Liver (tissue), 8 donors: ENCODE measurements at regions not wholly inside any gene's neighbourhood (a gene's known extent, or its start where the extent isn't known, plus 50 kb on each side); places are given as distances from the start of the nearest gene placed in this dataset.

Experiments
- DNase-seq: peaks from one replicate; pipeline ENCODE4 v3.0.0-alpha.2; 2017; ENCODE audit warnings: low spot score
- H3K27ac ChIP-seq, 2 donors: one replicate each; pipeline ENCODE4 v1.7.0; 2013; ENCODE audit warnings: inconsistent platforms in 2 of 2, low read length in 2 of 2, control low read depth in 1 of 2, low read depth in 1 of 2, mild to moderate bottlenecking in 1 of 2
- H3K27me3 ChIP-seq, 4 donors: one replicate each; pipeline versions ENCODE4 v1.6.1 to v1.7.0; 2013; ENCODE audit warnings: low read length in 3 of 4, inconsistent platforms in 1 of 4, mild to moderate bottlenecking in 1 of 4, moderate library complexity in 1 of 4; ENCODE audit not compliant: control insufficient read depth in 4 of 4, insufficient read depth in 4 of 4
- H3K36me3 ChIP-seq, 4 donors: one replicate each; pipeline versions ENCODE4 v1.6.1 to v1.7.0; 2013; ENCODE audit warnings: low read length in 3 of 4, mild to moderate bottlenecking in 3 of 4, low read depth in 1 of 4, moderate library complexity in 1 of 4; ENCODE audit not compliant: control insufficient read depth in 4 of 4, insufficient read depth in 3 of 4
- H3K4me1 ChIP-seq, 4 donors: one replicate each; pipeline versions ENCODE4 v1.6.1 to v1.7.0; 2013; ENCODE audit warnings: low read length in 3 of 4, mild to moderate bottlenecking in 3 of 4, moderate library complexity in 1 of 4; ENCODE audit not compliant: control insufficient read depth in 4 of 4, insufficient read depth in 4 of 4
- H3K4me3 ChIP-seq, 3 donors: one replicate each; pipeline versions ENCODE4 v1.6.1 to v1.7.0; 2013; ENCODE audit warnings: low read length in 3 of 3, control low read depth in 1 of 3, low read depth in 1 of 3, mild to moderate bottlenecking in 1 of 3
- H3K9ac ChIP-seq, 2 donors: one replicate each; pipeline ENCODE4 v1.7.0; 2013; ENCODE audit warnings: low read length in 2 of 2, mild to moderate bottlenecking in 2 of 2, moderate library complexity in 2 of 2, control low read depth in 1 of 2, low read depth in 1 of 2
- H3K9me3 ChIP-seq, 4 donors: one replicate each; pipeline versions ENCODE4 v1.6.1 to v1.7.0; 2013; ENCODE audit warnings: low read length in 3 of 4; ENCODE audit not compliant: control insufficient read depth in 4 of 4
- EGR1 ChIP-seq, 2 donors: IDR thresholded peaks; 2 replicates each; pipeline ENCODE4 v1.6.1; 2016 to 2018; ENCODE audit warnings: antibody characterized with exemption in 2 of 2, low read depth in 2 of 2
- FOXA1 ChIP-seq: IDR thresholded peaks from 2 replicates; pipeline ENCODE4 v1.6.1; 2016; ENCODE audit warnings: antibody characterized with exemption
- GABPA ChIP-seq, 2 donors: IDR thresholded peaks in 1 of 2; conservative IDR thresholded peaks in 1 of 2; 2 replicates each; pipeline ENCODE4 v1.6.1; 2016; ENCODE audit warnings: antibody characterized with exemption in 2 of 2, mild to moderate bottlenecking in 1 of 2, moderate library complexity in 1 of 2
- HNF4G ChIP-seq: IDR thresholded peaks from 2 replicates; pipeline ENCODE4 v1.6.1; 2016; ENCODE audit warnings: antibody characterized with exemption
- JUND ChIP-seq, 2 donors: IDR thresholded peaks; 2 replicates each; pipeline ENCODE4 v1.6.1; 2016; ENCODE audit warnings: antibody characterized with exemption in 2 of 2
- NR2F2 ChIP-seq: IDR thresholded peaks from 2 replicates; pipeline ENCODE4 v1.6.1; 2016; ENCODE audit warnings: antibody characterized with exemption
- RXRA ChIP-seq, 2 donors: IDR thresholded peaks; 2 replicates each; pipeline ENCODE4 v1.6.1; 2017 to 2018; ENCODE audit warnings: antibody characterized with exemption in 2 of 2, mild to moderate bottlenecking in 1 of 2
- SP1 ChIP-seq: IDR thresholded peaks from 2 replicates; pipeline ENCODE4 v1.6.1; 2018; ENCODE audit warnings: antibody characterized with exemption, mild to moderate bottlenecking
- TAF1 ChIP-seq: conservative IDR thresholded peaks from 2 replicates; pipeline ENCODE4 v1.6.1; 2016; ENCODE audit warnings: antibody characterized with exemption, mild to moderate bottlenecking
- WGBS: extraction: QIAGEN DNeasy Blood & Tissue Kit; methylation state at CpG from one replicate; pipeline ENCODE4 v1.1.7; 2013; 5-methylcytosine and 5-hydroxymethylcytosine counted together
- TF ChIP-seq, protein P1 (sequence below): IDR thresholded peaks from 2 replicates; pipeline ENCODE4 v1.6.1; 2016; ENCODE audit warnings: antibody characterized with exemption, mild to moderate bottlenecking
- TF ChIP-seq, protein P2 (sequence below): IDR thresholded peaks from 2 replicates; pipeline ENCODE4 v1.6.1; 2016; ENCODE audit warnings: antibody characterized with exemption
- TF ChIP-seq, protein P3 (sequence below): fragments of 150-350 bp; IDR thresholded peaks from 2 replicates; pipeline ENCODE4 v1.5.1; 2017; ENCODE audit warnings: improper control_type of control experiment, low read depth, low read length; ENCODE audit not compliant: missing input control
- TF ChIP-seq, protein P4 (sequence below): IDR thresholded peaks from 2 replicates; pipeline ENCODE4 v1.6.1; 2016; ENCODE audit warnings: antibody characterized with exemption
- donor health status: healthy.
- donor health status: healthy.
- donor health status: healthy.
- donor health status: healthy.
- donor health status: healthy.

DNA sequence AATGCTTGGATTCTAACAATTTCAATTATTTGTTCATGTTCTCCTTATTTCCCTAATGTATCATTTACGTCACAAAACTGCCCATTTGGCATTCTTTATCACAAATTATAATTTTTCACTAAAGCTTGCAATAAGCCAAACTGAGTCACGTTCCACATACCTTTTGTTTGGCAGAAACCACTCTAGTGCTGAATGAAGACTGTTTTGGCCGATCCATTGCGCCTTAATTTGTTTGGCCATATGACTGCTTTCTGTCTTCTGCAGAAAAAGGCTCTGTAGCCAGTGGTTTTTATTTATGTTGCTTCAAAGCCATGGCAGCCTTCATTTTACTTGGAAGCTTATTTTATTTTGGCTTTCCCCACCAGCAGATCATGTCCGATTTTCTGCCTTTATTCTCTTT, 184.4 kb upstream of the HAND2 start (continued):
- TF ChIP-seq, protein P1, sequence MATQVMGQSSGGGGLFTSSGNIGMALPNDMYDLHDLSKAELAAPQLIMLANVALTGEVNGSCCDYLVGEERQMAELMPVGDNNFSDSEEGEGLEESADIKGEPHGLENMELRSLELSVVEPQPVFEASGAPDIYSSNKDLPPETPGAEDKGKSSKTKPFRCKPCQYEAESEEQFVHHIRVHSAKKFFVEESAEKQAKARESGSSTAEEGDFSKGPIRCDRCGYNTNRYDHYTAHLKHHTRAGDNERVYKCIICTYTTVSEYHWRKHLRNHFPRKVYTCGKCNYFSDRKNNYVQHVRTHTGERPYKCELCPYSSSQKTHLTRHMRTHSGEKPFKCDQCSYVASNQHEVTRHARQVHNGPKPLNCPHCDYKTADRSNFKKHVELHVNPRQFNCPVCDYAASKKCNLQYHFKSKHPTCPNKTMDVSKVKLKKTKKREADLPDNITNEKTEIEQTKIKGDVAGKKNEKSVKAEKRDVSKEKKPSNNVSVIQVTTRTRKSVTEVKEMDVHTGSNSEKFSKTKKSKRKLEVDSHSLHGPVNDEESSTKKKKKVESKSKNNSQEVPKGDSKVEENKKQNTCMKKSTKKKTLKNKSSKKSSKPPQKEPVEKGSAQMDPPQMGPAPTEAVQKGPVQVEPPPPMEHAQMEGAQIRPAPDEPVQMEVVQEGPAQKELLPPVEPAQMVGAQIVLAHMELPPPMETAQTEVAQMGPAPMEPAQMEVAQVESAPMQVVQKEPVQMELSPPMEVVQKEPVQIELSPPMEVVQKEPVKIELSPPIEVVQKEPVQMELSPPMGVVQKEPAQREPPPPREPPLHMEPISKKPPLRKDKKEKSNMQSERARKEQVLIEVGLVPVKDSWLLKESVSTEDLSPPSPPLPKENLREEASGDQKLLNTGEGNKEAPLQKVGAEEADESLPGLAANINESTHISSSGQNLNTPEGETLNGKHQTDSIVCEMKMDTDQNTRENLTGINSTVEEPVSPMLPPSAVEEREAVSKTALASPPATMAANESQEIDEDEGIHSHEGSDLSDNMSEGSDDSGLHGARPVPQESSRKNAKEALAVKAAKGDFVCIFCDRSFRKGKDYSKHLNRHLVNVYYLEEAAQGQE: no peak
- TF ChIP-seq, protein P2, sequence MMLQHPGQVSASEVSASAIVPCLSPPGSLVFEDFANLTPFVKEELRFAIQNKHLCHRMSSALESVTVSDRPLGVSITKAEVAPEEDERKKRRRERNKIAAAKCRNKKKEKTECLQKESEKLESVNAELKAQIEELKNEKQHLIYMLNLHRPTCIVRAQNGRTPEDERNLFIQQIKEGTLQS: no peak
- TF ChIP-seq, protein P3, sequence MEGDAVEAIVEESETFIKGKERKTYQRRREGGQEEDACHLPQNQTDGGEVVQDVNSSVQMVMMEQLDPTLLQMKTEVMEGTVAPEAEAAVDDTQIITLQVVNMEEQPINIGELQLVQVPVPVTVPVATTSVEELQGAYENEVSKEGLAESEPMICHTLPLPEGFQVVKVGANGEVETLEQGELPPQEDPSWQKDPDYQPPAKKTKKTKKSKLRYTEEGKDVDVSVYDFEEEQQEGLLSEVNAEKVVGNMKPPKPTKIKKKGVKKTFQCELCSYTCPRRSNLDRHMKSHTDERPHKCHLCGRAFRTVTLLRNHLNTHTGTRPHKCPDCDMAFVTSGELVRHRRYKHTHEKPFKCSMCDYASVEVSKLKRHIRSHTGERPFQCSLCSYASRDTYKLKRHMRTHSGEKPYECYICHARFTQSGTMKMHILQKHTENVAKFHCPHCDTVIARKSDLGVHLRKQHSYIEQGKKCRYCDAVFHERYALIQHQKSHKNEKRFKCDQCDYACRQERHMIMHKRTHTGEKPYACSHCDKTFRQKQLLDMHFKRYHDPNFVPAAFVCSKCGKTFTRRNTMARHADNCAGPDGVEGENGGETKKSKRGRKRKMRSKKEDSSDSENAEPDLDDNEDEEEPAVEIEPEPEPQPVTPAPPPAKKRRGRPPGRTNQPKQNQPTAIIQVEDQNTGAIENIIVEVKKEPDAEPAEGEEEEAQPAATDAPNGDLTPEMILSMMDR: no peak
- TF ChIP-seq SP1 (no peak), NR2F2 (no peak)

DNA sequence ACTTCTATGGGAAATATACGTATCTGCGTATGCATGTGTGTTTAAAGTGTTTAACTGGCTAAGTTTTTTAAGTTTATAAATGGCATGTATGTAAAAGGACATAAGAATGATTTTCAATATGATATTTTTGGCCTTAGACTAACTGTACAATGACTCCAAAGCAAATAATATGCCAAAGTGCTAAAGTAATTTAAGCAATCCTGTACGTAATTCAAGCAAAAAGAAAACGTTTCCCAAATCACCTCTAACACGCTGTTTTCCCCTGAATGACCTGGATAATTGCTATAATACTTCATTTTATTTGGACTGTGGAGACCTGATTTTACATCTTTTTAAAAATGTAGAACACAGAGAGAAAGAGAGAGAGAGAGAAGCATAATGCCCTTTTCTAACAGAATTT, 183.0 kb upstream of the HAND2 start:
- Histone ChIP-seq H3K4me1 (no peaks in the 10 kb centered on the region), H3K9me3 (peaks cover 0 to 5% (median 1%) of the 10 kb centered on the region in 4 donors), H3K27ac (no peak overlapping the region), H3K36me3 (no peaks in the 10 kb centered on the region), H3K4me3 (no peak overlapping the region), H3K27me3 (peaks cover 0 to 4% (median 0%) of the 10 kb centered on the region in 4 donors), H3K9ac (no peak overlapping the region)
- WGBS: 79% methylated on average over 5 of the region's 5 CpGs
- DNase-seq: no peak
- TF ChIP-seq, protein P2: no peak
- no peak for TF ChIP-seq TAF1
- no peak for TF ChIP-seq RXRA (IDR thresholded peaks at IDR 0.05)
- no peak for TF ChIP-seq EGR1 (IDR thresholded peaks at IDR 0.05; ENCODE audit: low read depth in 2 of 2)

DNA sequence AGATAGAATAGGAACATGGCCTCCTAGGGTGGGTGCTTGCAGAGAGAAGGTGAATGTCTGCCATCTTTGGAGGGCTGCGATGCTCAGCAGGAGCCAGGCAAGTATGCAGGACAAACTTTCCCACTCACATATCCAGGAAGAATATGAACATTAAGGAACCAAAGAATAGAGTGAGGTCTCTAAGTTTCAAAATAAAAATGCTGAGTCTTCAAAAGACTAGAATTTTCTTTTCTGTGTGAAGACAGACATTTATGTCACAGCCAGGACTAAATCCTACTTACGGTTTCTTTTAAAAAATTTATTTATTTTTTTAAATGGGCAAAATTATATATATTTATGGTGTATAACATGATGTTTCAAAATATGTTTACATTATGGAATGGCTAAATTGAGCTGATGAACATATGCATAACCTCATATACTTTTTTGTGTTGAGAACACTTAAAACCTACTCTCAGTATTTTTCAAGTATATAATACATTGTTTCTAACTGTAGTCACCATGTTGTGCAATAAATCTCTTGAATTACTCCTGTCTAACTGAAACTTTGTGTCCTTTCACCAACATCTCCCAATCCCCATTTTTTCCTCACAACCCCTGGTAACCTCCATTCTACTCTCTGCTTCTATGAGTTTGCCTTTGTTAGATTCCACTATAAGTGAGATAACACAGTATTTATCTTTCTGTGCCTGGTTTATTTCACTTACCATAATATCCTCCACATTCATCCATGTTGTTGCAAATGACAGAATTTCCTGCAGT, 177.8 kb upstream of the HAND2 start:
- WGBS: 91% methylated on average over 2 of the region's 2 CpGs
- Histone ChIP-seq H3K4me1 (no peaks in the 10 kb centered on the region), H3K36me3 (no peaks in the 10 kb centered on the region), H3K27ac (no peak overlapping the region), H3K9me3 (no peaks in the 10 kb centered on the region), H3K27me3 (no peaks in the 10 kb centered on the region), H3K9ac (no peak overlapping the region), H3K4me3 (no peak overlapping the region)
- TF ChIP-seq HNF4G: no peak
- no peak for TF ChIP-seq JUND (IDR thresholded peaks at IDR 0.05)
- TF ChIP-seq GABPA (IDR thresholded peaks at IDR 0.05 in 1 of 2, conservative IDR thresholded peaks at IDR 0.05 in 1 of 2): no peak
- TF ChIP-seq, protein P3: no peak
- no peak for TF ChIP-seq FOXA1
- TF ChIP-seq, protein P4, sequence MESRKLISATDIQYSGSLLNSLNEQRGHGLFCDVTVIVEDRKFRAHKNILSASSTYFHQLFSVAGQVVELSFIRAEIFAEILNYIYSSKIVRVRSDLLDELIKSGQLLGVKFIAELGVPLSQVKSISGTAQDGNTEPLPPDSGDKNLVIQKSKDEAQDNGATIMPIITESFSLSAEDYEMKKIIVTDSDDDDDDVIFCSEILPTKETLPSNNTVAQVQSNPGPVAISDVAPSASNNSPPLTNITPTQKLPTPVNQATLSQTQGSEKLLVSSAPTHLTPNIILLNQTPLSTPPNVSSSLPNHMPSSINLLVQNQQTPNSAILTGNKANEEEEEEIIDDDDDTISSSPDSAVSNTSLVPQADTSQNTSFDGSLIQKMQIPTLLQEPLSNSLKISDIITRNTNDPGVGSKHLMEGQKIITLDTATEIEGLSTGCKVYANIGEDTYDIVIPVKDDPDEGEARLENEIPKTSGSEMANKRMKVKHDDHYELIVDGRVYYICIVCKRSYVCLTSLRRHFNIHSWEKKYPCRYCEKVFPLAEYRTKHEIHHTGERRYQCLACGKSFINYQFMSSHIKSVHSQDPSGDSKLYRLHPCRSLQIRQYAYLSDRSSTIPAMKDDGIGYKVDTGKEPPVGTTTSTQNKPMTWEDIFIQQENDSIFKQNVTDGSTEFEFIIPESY: no peak
- TF ChIP-seq TAF1: no peak
- DNase-seq: no peak
